Cardiac muscle cell (in vitro differentiated cells and primary cell): ENCODE measurements at regions not wholly inside any gene's neighbourhood (a gene's known extent, or its start where the extent isn't known, plus 50 kb on each side); places are given as distances from the start of the nearest gene placed in this dataset.

Experiments used
- DNase-seq, 2 donors: peaks; one replicate each; pipeline versions ENCODE4 v3.0.0 to v3.0.0-alpha.2; 2010 to 2017; ENCODE audit warnings: low read depth in 1 of 2, low spot score in 1 of 2
- H3K27ac ChIP-seq: fragments of 200-600 bp; sonication (generic); 2 replicates; pipeline ENCODE4 v1.5.1; 2016
- H3K27me3 ChIP-seq: fragments of 200-600 bp; sonication (generic); 2 replicates; pipeline ENCODE4 v1.6.0; 2016; ENCODE audit warnings: control low read depth
- H3K36me3 ChIP-seq: fragments of 200-600 bp; sonication (generic); 2 replicates; pipeline ENCODE4 v1.5.1; 2016; ENCODE audit warnings: control low read depth
- H3K4me1 ChIP-seq: fragments of 200-600 bp; sonication (generic); 2 replicates; pipeline ENCODE4 v1.8.1; 2017; ENCODE audit warnings: low read depth, mild to moderate bottlenecking, mixed run types
- H3K4me3 ChIP-seq: fragments of 200-600 bp; sonication (generic); 2 replicates; pipeline ENCODE4 v1.5.1; 2016; ENCODE audit warnings: mild to moderate bottlenecking
- H3K9me3 ChIP-seq: fragments of 200-600 bp; sonication (generic); 2 replicates; pipeline ENCODE4 v1.5.1; 2017; ENCODE audit warnings: low read depth, mild to moderate bottlenecking, control low read depth
- TF ChIP-seq, protein P1 (sequence below): IDR thresholded peaks from 2 replicates; pipeline ENCODE4 v1.5.1; 2012; ENCODE audit warnings: low read depth, mild to moderate bottlenecking, low read length

DNA sequence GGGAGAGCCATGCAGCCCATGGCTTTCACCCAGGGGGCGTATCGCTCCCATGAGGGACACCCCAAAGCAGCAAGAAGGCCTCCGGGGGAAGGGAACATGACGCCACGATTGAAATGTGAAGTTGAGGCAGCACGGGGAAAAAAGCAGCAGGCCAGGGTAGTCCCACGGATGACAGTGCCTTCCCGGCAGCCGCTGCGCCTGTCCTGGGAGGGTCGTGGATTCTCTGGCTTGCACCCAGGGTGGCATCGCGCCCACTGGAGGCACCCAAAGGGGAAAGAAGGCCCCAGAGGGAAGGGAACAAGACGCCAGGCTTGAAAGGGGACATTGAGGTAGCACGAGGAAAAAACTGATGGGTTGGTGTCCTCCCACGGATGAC, 161.6 kb upstream of the ALG10B start:
- Histone ChIP-seq H3K27ac (no peak overlapping the region), H3K27me3 (no peaks in the 10 kb centered on the region), H3K9me3 (no peaks in the 10 kb centered on the region), H3K4me3 (no peak overlapping the region), H3K36me3 (no peaks in the 10 kb centered on the region), H3K4me1 (no peaks in the 10 kb centered on the region)
- TF ChIP-seq, protein P1, sequence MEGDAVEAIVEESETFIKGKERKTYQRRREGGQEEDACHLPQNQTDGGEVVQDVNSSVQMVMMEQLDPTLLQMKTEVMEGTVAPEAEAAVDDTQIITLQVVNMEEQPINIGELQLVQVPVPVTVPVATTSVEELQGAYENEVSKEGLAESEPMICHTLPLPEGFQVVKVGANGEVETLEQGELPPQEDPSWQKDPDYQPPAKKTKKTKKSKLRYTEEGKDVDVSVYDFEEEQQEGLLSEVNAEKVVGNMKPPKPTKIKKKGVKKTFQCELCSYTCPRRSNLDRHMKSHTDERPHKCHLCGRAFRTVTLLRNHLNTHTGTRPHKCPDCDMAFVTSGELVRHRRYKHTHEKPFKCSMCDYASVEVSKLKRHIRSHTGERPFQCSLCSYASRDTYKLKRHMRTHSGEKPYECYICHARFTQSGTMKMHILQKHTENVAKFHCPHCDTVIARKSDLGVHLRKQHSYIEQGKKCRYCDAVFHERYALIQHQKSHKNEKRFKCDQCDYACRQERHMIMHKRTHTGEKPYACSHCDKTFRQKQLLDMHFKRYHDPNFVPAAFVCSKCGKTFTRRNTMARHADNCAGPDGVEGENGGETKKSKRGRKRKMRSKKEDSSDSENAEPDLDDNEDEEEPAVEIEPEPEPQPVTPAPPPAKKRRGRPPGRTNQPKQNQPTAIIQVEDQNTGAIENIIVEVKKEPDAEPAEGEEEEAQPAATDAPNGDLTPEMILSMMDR, result no peak
- no peak for DNase-seq

DNA sequence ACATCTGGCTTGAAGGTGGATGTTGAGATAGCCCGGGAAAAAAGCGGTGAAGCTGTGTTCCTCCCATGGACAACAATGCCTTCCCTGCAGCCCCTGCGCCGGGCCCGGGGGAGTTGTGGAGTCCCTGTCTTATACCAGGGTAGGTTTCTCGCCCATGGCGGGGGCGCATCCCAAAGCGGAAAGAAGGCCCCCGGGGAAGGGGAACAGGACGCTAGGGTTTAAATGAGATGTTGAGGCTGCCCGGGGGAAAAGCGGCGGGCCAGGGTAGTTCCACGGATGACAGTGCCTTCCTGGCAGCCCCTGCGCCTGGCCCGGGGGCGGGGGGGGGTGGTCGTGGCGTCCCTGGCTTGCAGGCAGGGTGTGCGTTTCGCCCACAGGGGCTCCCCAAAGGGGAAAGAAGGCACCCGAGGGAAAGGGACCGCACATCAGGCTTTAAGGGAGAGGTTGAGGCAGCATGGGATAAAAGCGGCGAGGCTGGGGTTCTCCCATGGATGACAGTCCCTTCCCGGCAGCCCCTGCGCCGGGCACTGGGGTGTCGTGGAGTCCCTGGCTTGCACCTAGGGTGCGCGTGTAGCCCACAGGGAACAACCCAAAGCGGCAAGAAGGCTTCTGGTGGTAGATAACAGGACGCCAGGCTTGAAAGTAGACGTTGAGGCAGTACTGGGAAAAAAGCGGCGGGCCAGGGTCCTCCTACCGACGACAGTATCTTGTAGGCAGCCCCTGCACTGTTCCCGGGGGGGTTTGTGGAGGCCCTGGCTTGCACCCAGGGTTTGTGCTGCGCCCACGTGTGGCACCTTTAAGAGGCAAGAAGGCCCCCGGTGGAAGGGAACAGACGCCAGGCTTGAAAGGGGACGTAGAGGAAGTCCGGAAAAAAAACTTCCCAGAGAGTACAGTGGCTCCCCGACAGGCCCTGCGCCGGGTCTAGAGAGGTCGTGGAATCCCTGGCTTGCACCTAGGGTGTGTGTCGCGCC, 160.8 kb upstream of the ALG10B start:
- no peak overlapping the region for H3K27ac ChIP-seq
- no peaks in the 10 kb centered on the region for H3K36me3 ChIP-seq
- no peak for DNase-seq
- H3K9me3 ChIP-seq, result no peaks in the 10 kb centered on the region
- TF ChIP-seq, protein P1, result no peak
- no peaks in the 10 kb centered on the region for H3K4me1 ChIP-seq
- no peaks in the 10 kb centered on the region for H3K27me3 ChIP-seq
- H3K4me3 ChIP-seq, result no peak overlapping the region

DNA sequence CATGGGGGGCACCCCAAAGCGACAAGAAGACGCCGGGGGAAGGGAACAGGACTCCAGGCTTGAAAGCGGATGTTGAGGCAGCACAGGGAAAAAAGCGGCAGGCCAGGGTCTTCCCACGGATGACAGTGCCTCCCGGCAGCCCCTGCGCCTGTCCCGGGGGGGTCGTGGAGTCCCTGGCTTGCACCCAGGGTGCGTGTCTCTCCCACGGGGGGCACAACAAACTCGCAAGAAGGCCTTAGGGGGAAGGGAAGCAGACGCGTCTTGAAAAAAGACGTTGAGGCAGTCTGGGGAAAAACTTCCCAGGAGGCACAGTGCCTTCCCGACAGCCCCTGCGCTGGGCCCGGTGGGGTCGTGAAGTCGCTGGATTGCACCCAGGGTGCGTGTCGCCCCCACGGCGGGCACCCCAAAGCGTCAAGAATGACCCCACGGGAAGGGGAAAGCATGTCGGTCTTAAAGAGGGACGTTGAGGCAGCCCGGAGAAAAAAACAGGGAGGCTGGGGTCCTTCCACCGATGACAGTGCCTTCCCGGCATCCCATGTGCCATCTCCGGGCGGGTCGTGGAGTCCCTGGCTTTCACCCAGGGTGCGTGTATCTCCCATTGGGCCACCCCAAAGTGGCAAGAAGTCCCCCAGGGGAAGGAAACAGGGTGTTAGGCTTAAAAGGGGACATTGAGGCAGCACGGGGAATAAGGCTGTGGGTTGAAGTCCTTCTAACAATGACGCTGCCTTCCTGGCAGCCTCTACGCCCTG, 159.9 kb upstream of the ALG10B start:
- H3K4me1 ChIP-seq, result no peaks in the 10 kb centered on the region
- H3K27me3 ChIP-seq, result no peaks in the 10 kb centered on the region
- no peak overlapping the region for H3K4me3 ChIP-seq
- H3K27ac ChIP-seq, result no peak overlapping the region
- H3K9me3 ChIP-seq, result no peaks in the 10 kb centered on the region
- no peak for DNase-seq
- H3K36me3 ChIP-seq, result no peaks in the 10 kb centered on the region
- TF ChIP-seq, protein P1, result no peak

DNA sequence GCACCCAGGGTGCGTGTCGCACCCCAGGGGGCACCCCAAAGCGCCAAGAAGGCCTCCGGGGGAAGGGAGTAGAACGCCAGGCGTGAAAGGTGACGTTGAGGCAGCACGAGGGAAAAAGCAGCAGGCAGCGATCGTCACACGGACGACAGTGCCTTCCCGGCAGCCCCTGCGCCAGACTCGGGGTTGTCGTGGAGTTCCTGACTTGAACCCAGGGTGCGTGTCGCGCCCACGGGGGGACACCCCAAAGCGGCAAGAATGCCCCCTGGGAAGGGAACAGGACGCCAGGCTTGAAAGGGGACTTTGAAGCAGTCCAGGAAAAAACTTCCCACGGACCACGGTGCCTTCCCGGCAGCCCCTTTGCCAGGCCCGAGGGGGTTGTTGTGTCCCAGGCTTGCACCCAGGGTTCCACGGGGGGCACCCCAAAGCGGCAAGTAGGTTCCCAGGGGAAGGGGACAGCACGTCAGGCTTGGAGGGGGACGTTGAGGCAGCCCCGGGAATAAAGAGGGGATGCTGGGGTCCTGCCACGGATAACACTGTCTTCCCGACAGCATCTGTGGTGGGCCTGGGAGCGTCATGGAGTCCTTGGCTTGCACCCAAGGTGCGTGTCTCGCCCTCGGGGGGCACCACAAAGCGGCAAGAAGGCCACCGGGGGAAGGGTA, 159.2 kb upstream of the ALG10B start:
- DNase-seq, result no peak
- no peak overlapping the region for H3K27ac ChIP-seq
- no peak overlapping the region for H3K4me3 ChIP-seq
- TF ChIP-seq, protein P1, result no peak
- no peaks in the 10 kb centered on the region for H3K27me3 ChIP-seq
- H3K4me1 ChIP-seq, result no peaks in the 10 kb centered on the region
- no peaks in the 10 kb centered on the region for H3K36me3 ChIP-seq
- H3K9me3 ChIP-seq, result no peaks in the 10 kb centered on the region

DNA sequence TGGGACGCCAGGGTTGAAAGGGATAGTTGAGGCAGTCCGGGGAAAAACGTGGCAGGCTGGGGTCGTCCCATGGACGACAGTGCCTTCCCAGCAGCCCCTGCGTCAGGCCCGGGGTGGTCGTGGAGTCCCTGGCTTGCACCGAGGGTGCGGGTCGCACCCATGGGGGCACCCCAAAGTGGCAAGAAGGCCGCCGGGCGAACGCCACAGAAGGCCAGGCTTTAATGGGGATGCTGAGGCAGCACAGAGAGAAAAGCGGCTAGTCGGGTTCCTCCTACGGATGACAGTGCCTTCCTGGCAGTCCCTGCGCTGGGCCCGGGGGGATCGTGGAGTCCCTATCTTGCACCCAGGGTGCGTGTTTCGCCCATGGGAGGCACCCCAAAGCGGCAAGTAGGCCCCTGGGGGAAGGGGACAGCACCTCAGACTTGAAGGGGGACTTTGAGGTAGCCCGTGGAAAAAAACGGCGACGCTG, 158.6 kb upstream of the ALG10B start:
- no peaks in the 10 kb centered on the region for H3K9me3 ChIP-seq
- no peak for DNase-seq
- TF ChIP-seq, protein P1, result no peak
- H3K36me3 ChIP-seq, result no peaks in the 10 kb centered on the region
- H3K27me3 ChIP-seq, result no peaks in the 10 kb centered on the region
- no peaks in the 10 kb centered on the region for H3K4me1 ChIP-seq
- no peak overlapping the region for H3K27ac ChIP-seq
- no peak overlapping the region for H3K4me3 ChIP-seq
